BE2C (cell line): ENCODE measurements at regions not wholly inside any gene's neighbourhood (a gene's known extent, or its start where the extent isn't known, plus 50 kb on each side); places are given as distances from the start of the nearest gene placed in this dataset.

Experiments
- DNase-seq: peaks from one replicate; pipeline ENCODE4 v3.0.0-alpha.2; 2020
- H3K27me3 ChIP-seq: fragments of 250-450 bp; sonication (Bioruptor Pico); 2 replicates; pipeline ENCODE4 v1.5.1; 2020; ENCODE audit warnings: mild to moderate bottlenecking
- H3K36me3 ChIP-seq: fragments of 250-450 bp; sonication (Bioruptor Pico); 2 replicates; pipeline ENCODE4 v1.5.1; 2020; ENCODE audit warnings: mild to moderate bottlenecking
- H3K4me1 ChIP-seq: fragments of 250-450 bp; sonication (Bioruptor Pico); 2 replicates; pipeline ENCODE4 v1.5.1; 2020
- H3K4me3 ChIP-seq: 2 replicates; pipeline ENCODE4 v1.5.1; 2011; ENCODE audit warnings: low read depth, low read length
- H3K9me3 ChIP-seq: fragments of 250-450 bp; sonication (Bioruptor Pico); 2 replicates; pipeline ENCODE4 v1.5.1; 2020
- TF ChIP-seq, protein P1 (sequence below): IDR thresholded peaks from 2 replicates; pipeline ENCODE4 v1.5.1; 2012; ENCODE audit warnings: mild to moderate bottlenecking, low read depth, low read length

GRCh38 chr18:27723168-27723567 lies 453.8 kb downstream of the CDH2 start:
- no peak overlapping the region for H3K4me3 ChIP-seq
- no peak for DNase-seq
- H3K4me1 ChIP-seq: no peaks in the 10 kb centered on the region
- no peaks in the 10 kb centered on the region for H3K27me3 ChIP-seq
- TF ChIP-seq, protein P1, sequence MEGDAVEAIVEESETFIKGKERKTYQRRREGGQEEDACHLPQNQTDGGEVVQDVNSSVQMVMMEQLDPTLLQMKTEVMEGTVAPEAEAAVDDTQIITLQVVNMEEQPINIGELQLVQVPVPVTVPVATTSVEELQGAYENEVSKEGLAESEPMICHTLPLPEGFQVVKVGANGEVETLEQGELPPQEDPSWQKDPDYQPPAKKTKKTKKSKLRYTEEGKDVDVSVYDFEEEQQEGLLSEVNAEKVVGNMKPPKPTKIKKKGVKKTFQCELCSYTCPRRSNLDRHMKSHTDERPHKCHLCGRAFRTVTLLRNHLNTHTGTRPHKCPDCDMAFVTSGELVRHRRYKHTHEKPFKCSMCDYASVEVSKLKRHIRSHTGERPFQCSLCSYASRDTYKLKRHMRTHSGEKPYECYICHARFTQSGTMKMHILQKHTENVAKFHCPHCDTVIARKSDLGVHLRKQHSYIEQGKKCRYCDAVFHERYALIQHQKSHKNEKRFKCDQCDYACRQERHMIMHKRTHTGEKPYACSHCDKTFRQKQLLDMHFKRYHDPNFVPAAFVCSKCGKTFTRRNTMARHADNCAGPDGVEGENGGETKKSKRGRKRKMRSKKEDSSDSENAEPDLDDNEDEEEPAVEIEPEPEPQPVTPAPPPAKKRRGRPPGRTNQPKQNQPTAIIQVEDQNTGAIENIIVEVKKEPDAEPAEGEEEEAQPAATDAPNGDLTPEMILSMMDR: no peak
- H3K9me3 ChIP-seq: no peaks in the 10 kb centered on the region
- H3K36me3 ChIP-seq: no peaks in the 10 kb centered on the region

GRCh38 chr18:27719680-27720079 lies 457.2 kb downstream of the CDH2 start:
- Histone ChIP-seq H3K36me3 (no peaks in the 10 kb centered on the region), H3K9me3 (no peaks in the 10 kb centered on the region), H3K27me3 (no peaks in the 10 kb centered on the region), H3K4me1 (no peaks in the 10 kb centered on the region), H3K4me3 (no peak overlapping the region)
- DNase-seq: no peak
- TF ChIP-seq, protein P1: no peak

DNA sequence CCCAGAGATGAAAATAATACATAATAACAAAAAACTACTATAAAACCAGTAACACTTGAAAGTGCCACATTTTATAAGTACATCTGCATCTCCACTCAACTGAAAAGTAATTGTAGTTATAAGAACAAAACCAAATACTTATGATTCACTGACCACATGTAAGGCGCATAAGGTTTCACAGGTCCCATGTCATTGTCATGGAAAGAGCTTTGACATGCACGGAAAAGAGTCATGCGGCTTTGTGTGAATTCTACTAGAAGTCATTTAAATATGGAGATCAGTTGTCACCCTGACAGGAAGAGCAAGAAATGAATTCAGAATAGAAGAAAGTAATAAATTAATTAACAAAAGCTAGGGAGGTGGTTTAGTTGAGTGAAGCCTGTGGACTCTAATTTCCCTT lies 459.1 kb downstream of the CDH2 start:
- TF ChIP-seq, protein P1: no peak
- H3K9me3 ChIP-seq: no peaks in the 10 kb centered on the region
- no peaks in the 10 kb centered on the region for H3K36me3 ChIP-seq
- no peak for DNase-seq
- no peaks in the 10 kb centered on the region for H3K4me1 ChIP-seq
- no peaks in the 10 kb centered on the region for H3K27me3 ChIP-seq
- H3K4me3 ChIP-seq: no peak overlapping the region

DNA sequence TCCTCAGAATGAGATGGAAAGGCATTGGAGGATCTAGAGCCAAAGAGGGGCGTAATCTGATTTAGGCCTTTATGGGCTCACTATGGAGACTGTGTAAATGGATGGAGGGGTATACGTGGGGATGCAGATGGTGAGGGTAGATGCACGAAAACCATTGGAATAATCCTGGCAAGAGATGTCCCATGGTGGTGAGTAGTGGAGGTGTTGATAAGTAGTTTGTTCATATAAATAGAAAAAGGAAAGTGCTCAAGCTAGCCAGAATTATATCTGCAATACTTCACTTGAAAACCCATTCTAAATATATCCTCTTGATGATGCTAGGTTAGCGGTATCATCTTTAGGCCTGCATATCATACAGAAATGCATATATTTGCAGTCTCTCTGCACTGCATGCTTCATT lies 459.7 kb downstream of the CDH2 start:
- H3K4me3 ChIP-seq: no peak overlapping the region
- no peaks in the 10 kb centered on the region for H3K9me3 ChIP-seq
- no peaks in the 10 kb centered on the region for H3K4me1 ChIP-seq
- TF ChIP-seq, protein P1: no peak
- no peaks in the 10 kb centered on the region for H3K36me3 ChIP-seq
- no peaks in the 10 kb centered on the region for H3K27me3 ChIP-seq
- no peak for DNase-seq

DNA sequence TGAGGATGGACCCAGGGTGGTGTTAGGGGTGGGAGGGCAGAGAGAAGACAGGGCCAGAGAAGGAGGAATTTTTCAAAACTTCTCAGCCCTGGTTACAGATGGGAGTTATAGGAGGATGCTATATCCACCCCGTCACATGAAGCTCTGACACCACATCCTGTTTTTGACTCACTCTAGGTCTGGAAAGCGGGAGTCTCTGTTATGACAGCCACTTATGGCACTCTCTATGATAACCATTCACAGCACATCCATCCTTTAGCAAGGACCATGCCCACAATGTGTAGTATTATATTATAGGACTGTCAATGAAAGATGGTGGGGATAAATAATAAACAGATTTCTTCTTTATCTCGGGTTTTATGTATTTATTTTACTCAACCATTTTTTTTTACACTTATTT lies 461.2 kb downstream of the CDH2 start:
- TF ChIP-seq, protein P1: no peak
- no peak overlapping the region for H3K4me3 ChIP-seq
- H3K4me1 ChIP-seq: no peaks in the 10 kb centered on the region
- H3K36me3 ChIP-seq: no peaks in the 10 kb centered on the region
- no peak for DNase-seq
- no peaks in the 10 kb centered on the region for H3K9me3 ChIP-seq
- H3K27me3 ChIP-seq: no peaks in the 10 kb centered on the region

DNA sequence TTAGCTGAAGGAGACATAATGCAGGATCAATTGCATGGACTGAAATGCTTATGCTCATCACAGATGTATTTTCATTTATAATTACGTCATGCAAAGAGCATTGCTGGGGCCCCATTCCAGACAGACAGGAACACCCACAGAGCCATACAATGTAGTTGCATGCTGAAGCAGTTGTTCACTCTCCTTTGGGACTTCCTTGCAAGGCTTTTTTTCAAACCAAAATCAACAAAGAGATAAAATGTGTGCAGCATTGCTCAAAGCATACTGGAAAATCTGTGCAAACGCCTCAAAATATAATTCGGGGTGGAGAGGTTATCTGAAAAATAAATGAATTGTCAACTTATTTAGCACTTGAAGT lies 463.2 kb downstream of the CDH2 start:
- DNase-seq: no peak
- H3K4me3 ChIP-seq: no peak overlapping the region
- H3K4me1 ChIP-seq: no peaks in the 10 kb centered on the region
- TF ChIP-seq, protein P1: no peak
- H3K36me3 ChIP-seq: no peaks in the 10 kb centered on the region
- H3K27me3 ChIP-seq: no peaks in the 10 kb centered on the region
- H3K9me3 ChIP-seq: no peaks in the 10 kb centered on the region
